ENCODE measurements at regions not wholly inside any gene's neighbourhood (a gene's known extent, or its start where the extent isn't known, plus 50 kb on each side); places are given as distances from the start of the nearest gene placed in this dataset.

GRCh38 chr5:124285733-124286132 is 460.7 kb downstream of the ZNF608 start:
- WGBS, 2 donors: 63 to 92% methylated on average over 1 of the region's 1 CpG
- TF ChIP-seq, protein P1, sequence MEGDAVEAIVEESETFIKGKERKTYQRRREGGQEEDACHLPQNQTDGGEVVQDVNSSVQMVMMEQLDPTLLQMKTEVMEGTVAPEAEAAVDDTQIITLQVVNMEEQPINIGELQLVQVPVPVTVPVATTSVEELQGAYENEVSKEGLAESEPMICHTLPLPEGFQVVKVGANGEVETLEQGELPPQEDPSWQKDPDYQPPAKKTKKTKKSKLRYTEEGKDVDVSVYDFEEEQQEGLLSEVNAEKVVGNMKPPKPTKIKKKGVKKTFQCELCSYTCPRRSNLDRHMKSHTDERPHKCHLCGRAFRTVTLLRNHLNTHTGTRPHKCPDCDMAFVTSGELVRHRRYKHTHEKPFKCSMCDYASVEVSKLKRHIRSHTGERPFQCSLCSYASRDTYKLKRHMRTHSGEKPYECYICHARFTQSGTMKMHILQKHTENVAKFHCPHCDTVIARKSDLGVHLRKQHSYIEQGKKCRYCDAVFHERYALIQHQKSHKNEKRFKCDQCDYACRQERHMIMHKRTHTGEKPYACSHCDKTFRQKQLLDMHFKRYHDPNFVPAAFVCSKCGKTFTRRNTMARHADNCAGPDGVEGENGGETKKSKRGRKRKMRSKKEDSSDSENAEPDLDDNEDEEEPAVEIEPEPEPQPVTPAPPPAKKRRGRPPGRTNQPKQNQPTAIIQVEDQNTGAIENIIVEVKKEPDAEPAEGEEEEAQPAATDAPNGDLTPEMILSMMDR (IDR thresholded peaks at IDR 0.05): no peak
- no peak for TF ChIP-seq POLR2A (IDR thresholded peaks at IDR 0.05)
- intact Hi-C loops (cut with DNase I; ENCODE audit: low total_unique reads): no loop called here
- no peak for DNase-seq (ENCODE audit: low spot score in 2 of 2)
- H3K4me3 ChIP-seq (ENCODE audit: low read depth, poor library complexity, severe bottlenecking): no peak overlapping the region

GRCh38 chr5:124285071-124285470 is 461.4 kb downstream of the ZNF608 start:
- H3K4me3 ChIP-seq (ENCODE audit: low read depth, poor library complexity, severe bottlenecking): no peak overlapping the region
- intact Hi-C loops (cut with DNase I; ENCODE audit: low total_unique reads): no loop called here
- 57 to 68% methylated on average over 4 of the region's 4 CpGs for WGBS, 2 donors
- DNase-seq (ENCODE audit: low spot score in 2 of 2): no peak
- TF ChIP-seq, protein P1 (IDR thresholded peaks at IDR 0.05): no peak
- no peak for TF ChIP-seq POLR2A (IDR thresholded peaks at IDR 0.05)

GRCh38 chr5:124283031-124283430 is 463.4 kb downstream of the ZNF608 start:
- WGBS, 2 donors: 65 to 72% methylated on average over 2 of the region's 2 CpGs
- TF ChIP-seq, protein P1 (IDR thresholded peaks at IDR 0.05): no peak
- no peak for TF ChIP-seq POLR2A (IDR thresholded peaks at IDR 0.05)
- DNase-seq (ENCODE audit: low spot score in 2 of 2): no peak
- no peak overlapping the region for H3K4me3 ChIP-seq (ENCODE audit: low read depth, poor library complexity, severe bottlenecking)
- intact Hi-C loops (cut with DNase I; ENCODE audit: low total_unique reads): no loop called here

- intact Hi-C loops (cut with DNase I; ENCODE audit: low total_unique reads): no loop called here
- no peak for TF ChIP-seq POLR2A (IDR thresholded peaks at IDR 0.05)
- TF ChIP-seq, protein P1 (IDR thresholded peaks at IDR 0.05): no peak
- no peak for DNase-seq (ENCODE audit: low spot score in 2 of 2)
- WGBS, 2 donors: 48 to 54% methylated on average over 4 of the region's 4 CpGs
- no peak overlapping the region for H3K4me3 ChIP-seq (ENCODE audit: low read depth, poor library complexity, severe bottlenecking)
These were observed 466.4 kb downstream of the ZNF608 start for GRCh38 chr5:124280079-124280478.

DNA sequence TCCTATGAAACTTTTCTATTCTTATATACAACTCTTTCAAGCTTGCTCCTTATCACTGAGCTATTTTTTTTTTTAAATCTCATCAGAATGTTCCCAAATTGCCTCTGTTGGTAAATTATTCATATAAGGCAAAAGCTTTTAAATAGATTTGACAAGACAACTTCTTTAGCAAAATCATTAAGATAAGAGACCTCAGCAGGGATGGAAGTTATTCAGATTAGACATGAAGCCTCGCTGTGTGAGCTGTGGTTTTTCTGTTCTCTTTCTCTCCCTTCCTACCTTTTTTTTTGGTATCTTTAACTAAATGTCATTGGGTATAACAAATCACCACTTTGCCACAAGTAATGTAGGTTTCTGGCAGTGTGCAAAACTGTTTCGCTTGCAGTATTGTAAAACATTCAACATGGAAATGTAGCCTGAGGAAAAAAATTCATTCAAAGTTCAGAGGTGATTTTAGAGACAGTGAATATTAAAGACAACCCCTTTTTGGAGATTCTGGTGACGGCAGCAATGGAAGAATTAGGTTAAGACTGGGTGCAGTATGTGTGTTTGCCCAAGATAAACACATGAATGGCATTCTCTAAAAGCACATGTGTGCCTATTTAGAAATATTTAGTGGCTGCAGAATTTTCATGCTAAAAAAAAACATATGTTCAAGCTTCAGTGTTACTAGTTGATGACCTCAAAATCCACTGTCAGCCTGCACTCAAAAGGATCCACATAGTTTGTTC is 467.1 kb downstream of the ZNF608 start:
- no peak for DNase-seq (ENCODE audit: low spot score in 2 of 2)
- no peak for TF ChIP-seq POLR2A (IDR thresholded peaks at IDR 0.05)
- TF ChIP-seq, protein P1 (IDR thresholded peaks at IDR 0.05): no peak
- H3K4me3 ChIP-seq (ENCODE audit: low read depth, poor library complexity, severe bottlenecking): no peak overlapping the region
- intact Hi-C loops (cut with DNase I; ENCODE audit: low total_unique reads): no loop called here
- WGBS, 2 donors: 68 to 74% methylated on average over 3 of the region's 3 CpGs

- intact Hi-C loops (cut with DNase I; ENCODE audit: low total_unique reads): no loop called here
- no peak overlapping the region for H3K4me3 ChIP-seq (ENCODE audit: low read depth, poor library complexity, severe bottlenecking)
- no peak for TF ChIP-seq POLR2A (IDR thresholded peaks at IDR 0.05)
- TF ChIP-seq, protein P1 (IDR thresholded peaks at IDR 0.05): no peak
- DNase-seq (ENCODE audit: low spot score in 2 of 2): no peak
- 84 to 90% methylated on average over 3 of the region's 3 CpGs for WGBS, 2 donors
These were observed 467.8 kb downstream of the ZNF608 start for GRCh38 chr5:124278636-124279035.

Measured in lower leg skin (tissue), 4 donors.